GM19240 (cell line): ENCODE measurements at regions not wholly inside any gene's neighbourhood (a gene's known extent, or its start where the extent isn't known, plus 50 kb on each side); places are given as distances from the start of the nearest gene placed in this dataset.
A peak's percentile ranks its signal among the peaks of the same experiment; 100 is the strongest.
"Not testable (repeated sequence)": the region's sequence is repeated elsewhere in the genome, so short reads cannot be mapped to it uniquely, and the experiment has no call there.

Source experiments
- DNase-seq: peaks from one replicate; pipeline ENCODE4 v3.0.0; 2011; ENCODE audit warnings: low spot score; ENCODE audit not compliant: insufficient read length

GRCh38 chr18:51248685-51249084 is 51.2 kb upstream of the MEX3C start:
- no peak for DNase-seq

- no peak for DNase-seq
Measured at GRCh38 chr18:51250006-51250405, 52.5 kb upstream of the MEX3C start.

- DNase-seq = no peak
Measured at GRCh38 chr18:51250458-51251024, 53.1 kb upstream of the MEX3C start.

GRCh38 chr18:51251625-51252024 is 54.1 kb upstream of the MEX3C start:
- DNase-seq = peak; percentile 19

- DNase-seq = no peak
Measured at GRCh38 chr18:51253476-51253875, 56.0 kb upstream of the MEX3C start.

GRCh38 chr18:51255693-51256092 is 58.2 kb upstream of the MEX3C start:
- DNase-seq = no peak

GRCh38 chr18:51257150-51257549 is 59.7 kb upstream of the MEX3C start:
- no peak for DNase-seq

GRCh38 chr18:51260118-51260517 is 62.6 kb upstream of the MEX3C start:
- no peak for DNase-seq

GRCh38 chr18:51266077-51266476 is 68.6 kb upstream of the MEX3C start:
- not testable (repeated sequence) for DNase-seq

- no peak for DNase-seq
Measured at GRCh38 chr18:51266773-51267172, 69.3 kb upstream of the MEX3C start.

- DNase-seq = no peak
Measured at GRCh38 chr18:51273437-51273836, 76.0 kb upstream of the MEX3C start.

- no peak for DNase-seq
Measured at GRCh38 chr18:51275712-51276476, 78.4 kb upstream of the MEX3C start.

- no peak for DNase-seq
Measured at GRCh38 chr18:51278045-51278649, 80.7 kb upstream of the MEX3C start.

GRCh38 chr18:51279367-51279984 is 82.0 kb upstream of the MEX3C start:
- DNase-seq = no peak

GRCh38 chr18:51287818-51288508 is 90.5 kb upstream of the MEX3C start:
- no peak for DNase-seq

GRCh38 chr18:51288582-51288981 is 91.1 kb upstream of the MEX3C start:
- no peak for DNase-seq

- no peak for DNase-seq
Measured at GRCh38 chr18:51290860-51291259, 93.4 kb upstream of the MEX3C start.

- DNase-seq = no peak
Measured at GRCh38 chr18:51300912-51301311, 103.4 kb upstream of the MEX3C start.

- no peak for DNase-seq
Measured at GRCh38 chr18:51301376-51301775, 103.9 kb upstream of the MEX3C start.

- DNase-seq = no peak
Measured at GRCh38 chr18:51316677-51317076, 119.2 kb upstream of the MEX3C start.

GRCh38 chr18:51321696-51322095 is 124.2 kb upstream of the MEX3C start:
- DNase-seq = no peak

GRCh38 chr18:51323961-51324360 is 126.5 kb upstream of the MEX3C start:
- DNase-seq = no peak
